Endothelial cell (in vitro differentiated cells): ENCODE measurements at regions not wholly inside any gene's neighbourhood (a gene's known extent, or its start where the extent isn't known, plus 50 kb on each side); places are given as distances from the start of the nearest gene placed in this dataset.

ENCODE experiments used
- DNase-seq: peaks from one replicate; pipeline ENCODE4 v3.0.0; 2021; ENCODE audit warnings: low spot score
- H3K27ac Mint-ChIP-seq: one replicate; pipeline ENCODE4 v1.8.0; 2021; ENCODE audit warnings: mixed read lengths, inconsistent platforms; ENCODE audit not compliant: unreplicated experiment
- H3K27me3 Mint-ChIP-seq: one replicate; pipeline ENCODE4 v1.8.0; 2021; ENCODE audit warnings: mild to moderate bottlenecking, moderate library complexity, mixed read lengths, inconsistent platforms; ENCODE audit not compliant: unreplicated experiment
- H3K36me3 Mint-ChIP-seq: one replicate; pipeline ENCODE4 v1.8.0; 2021; ENCODE audit warnings: mild to moderate bottlenecking, low read depth, mixed read lengths, inconsistent platforms; ENCODE audit not compliant: unreplicated experiment
- H3K4me1 Mint-ChIP-seq: one replicate; pipeline ENCODE4 v1.8.0; 2021; ENCODE audit warnings: mild to moderate bottlenecking, mixed read lengths, inconsistent platforms; ENCODE audit not compliant: unreplicated experiment
- H3K4me3 Mint-ChIP-seq: one replicate; pipeline ENCODE4 v1.8.0; 2021; ENCODE audit warnings: mild to moderate bottlenecking, mixed read lengths, inconsistent platforms; ENCODE audit not compliant: unreplicated experiment
- H3K9me3 Mint-ChIP-seq: one replicate; pipeline ENCODE4 v1.8.0; 2021; ENCODE audit warnings: mixed read lengths, inconsistent platforms; ENCODE audit not compliant: unreplicated experiment
- CTCF ChIP-seq: fragments of 200-600 bp; sonication (generic); IDR thresholded peaks from one replicate; pipeline ENCODE4 v1.5.0; 2021; ENCODE audit warnings: antibody characterized with exemption; ENCODE audit not compliant: unreplicated experiment

- Mint-ChIP-seq H3K27ac (no peak overlapping the region), H3K9me3 (no peaks in the 10 kb centered on the region), H3K4me1 (no peaks in the 10 kb centered on the region), H3K4me3 (no peak overlapping the region), H3K27me3 (no peaks in the 10 kb centered on the region), H3K36me3 (no peaks in the 10 kb centered on the region)
- no peak for DNase-seq
- TF ChIP-seq CTCF: no peak
Measured at GRCh38 chr1:238465449-238465848, 574.7 kb upstream of the ZP4 start.

- Mint-ChIP-seq H3K4me3 (no peak overlapping the region), H3K36me3 (no peaks in the 10 kb centered on the region), H3K27ac (no peak overlapping the region), H3K4me1 (peaks cover 2% of the 10 kb centered on the region), H3K9me3 (no peaks in the 10 kb centered on the region), H3K27me3 (no peaks in the 10 kb centered on the region)
- no peak for DNase-seq
- no peak for TF ChIP-seq CTCF
Measured at GRCh38 chr1:238458899-238459298, 568.2 kb upstream of the ZP4 start.

- no peak for TF ChIP-seq CTCF
- DNase-seq: no peak
- Mint-ChIP-seq H3K4me1 (peaks cover 2% of the 10 kb centered on the region), H3K4me3 (no peak overlapping the region), H3K36me3 (no peaks in the 10 kb centered on the region), H3K9me3 (no peaks in the 10 kb centered on the region), H3K27ac (no peak overlapping the region), H3K27me3 (no peaks in the 10 kb centered on the region)
Measured at GRCh38 chr1:238457610-238458009, 566.9 kb upstream of the ZP4 start.

GRCh38 chr1:238451781-238452310, 561.1 kb upstream of the ZP4 start:
- H3K9me3 Mint-ChIP-seq: no peaks in the 10 kb centered on the region
- H3K27ac Mint-ChIP-seq: no peak overlapping the region
- DNase-seq: no peak
- no peak overlapping the region for H3K4me3 Mint-ChIP-seq
- H3K36me3 Mint-ChIP-seq: no peaks in the 10 kb centered on the region
- H3K4me1 Mint-ChIP-seq: peaks cover 7% of the 10 kb centered on the region
- no peak for TF ChIP-seq CTCF
- H3K27me3 Mint-ChIP-seq: no peaks in the 10 kb centered on the region

- Mint-ChIP-seq H3K36me3 (no peaks in the 10 kb centered on the region), H3K4me3 (no peak overlapping the region), H3K4me1 (peaks cover 10% of the 10 kb centered on the region), H3K27me3 (no peaks in the 10 kb centered on the region), H3K9me3 (no peaks in the 10 kb centered on the region), H3K27ac (no peak overlapping the region)
- DNase-seq: no peak
- no peak for TF ChIP-seq CTCF
Measured at GRCh38 chr1:238450976-238451375, 560.3 kb upstream of the ZP4 start.
